CD8-positive, alpha-beta memory T cell (primary cell): ENCODE measurements at regions not wholly inside any gene's neighbourhood (a gene's known extent, or its start where the extent isn't known, plus 50 kb on each side); places are given as distances from the start of the nearest gene placed in this dataset.
A peak's percentile ranks its signal among the peaks of the same experiment; 100 is the strongest.

Experiments used
- CTCF ChIA-PET: fragments of 350-600 bp; sonication (Branson Sonifier 250); formaldehyde crosslinking; loops from one replicate; lab custom pipeline; 2021; ENCODE audit warnings: antibody characterized with exemption; lab: Charles Lee
- POLR2A ChIA-PET: fragments of 350-600 bp; sonication (Branson Sonifier 250); formaldehyde crosslinking; loops from one replicate; lab custom pipeline; 2021; ENCODE audit warnings: antibody characterized with exemption; lab: Charles Lee
- DNase-seq, 5 donors: peaks; one replicate each; pipeline versions ENCODE4 v3.0.0 to v3.0.0-alpha.2; 2020 to 2022; ENCODE audit warnings: mixed read lengths in 1 of 5
- H3K27ac ChIP-seq: one replicate; pipeline ENCODE4 v1.7.0; 2013; ENCODE audit warnings: low read depth, mild to moderate bottlenecking, low read length, moderate library complexity
- H3K27me3 ChIP-seq: 2 replicates; pipeline ENCODE4 v1.7.0; 2013; ENCODE audit warnings: low read length, mild to moderate bottlenecking; ENCODE audit not compliant: insufficient read depth, poor library complexity, severe bottlenecking
- H3K36me3 ChIP-seq: 2 replicates; pipeline ENCODE4 v1.7.0; 2013; ENCODE audit warnings: mild to moderate bottlenecking, low read length, moderate library complexity; ENCODE audit not compliant: insufficient read depth
- H3K4me1 ChIP-seq: 2 replicates; pipeline ENCODE4 v1.7.0; 2013; ENCODE audit warnings: mild to moderate bottlenecking, low read length, moderate library complexity; ENCODE audit not compliant: insufficient read depth
- H3K4me3 ChIP-seq: 2 replicates; pipeline ENCODE4 v1.7.0; 2013; ENCODE audit warnings: mild to moderate bottlenecking, low read length
- H3K9me3 ChIP-seq: 2 replicates; pipeline ENCODE4 v1.7.0; 2013; ENCODE audit warnings: mild to moderate bottlenecking, low read length
- H3K27ac Mint-ChIP-seq, 8 donors: one replicate each; pipeline ENCODE4 v1.8.0; 2020 to 2021; ENCODE audit warnings: mixed read lengths in 8 of 8, mild to moderate bottlenecking in 6 of 8, inconsistent platforms in 3 of 8, moderate library complexity in 3 of 8
- H3K27me3 Mint-ChIP-seq, 2 donors: one replicate each; pipeline ENCODE4 v1.8.0; 2020 to 2021; ENCODE audit warnings: mixed read lengths in 2 of 2, mild to moderate bottlenecking in 1 of 2, moderate library complexity in 1 of 2
- H3K36me3 Mint-ChIP-seq, 3 donors: one replicate each; pipeline ENCODE4 v1.8.0; 2020 to 2021; ENCODE audit warnings: mixed read lengths in 3 of 3, inconsistent platforms in 1 of 3, mild to moderate bottlenecking in 1 of 3
- H3K4me1 Mint-ChIP-seq, 3 donors: one replicate each; pipeline ENCODE4 v1.8.0; 2020 to 2021; ENCODE audit warnings: mixed read lengths in 3 of 3, inconsistent platforms in 1 of 3, mild to moderate bottlenecking in 1 of 3
- H3K4me3 Mint-ChIP-seq, 7 donors: one replicate each; pipeline ENCODE4 v1.8.0; 2020 to 2021; ENCODE audit warnings: mixed read lengths in 7 of 7, mild to moderate bottlenecking in 6 of 7, moderate library complexity in 4 of 7, inconsistent platforms in 2 of 7
- H3K9me3 Mint-ChIP-seq, 5 donors: one replicate each; pipeline ENCODE4 v1.8.0; 2020 to 2022; ENCODE audit warnings: mixed read lengths in 5 of 5, mild to moderate bottlenecking in 3 of 5, moderate library complexity in 2 of 5, inconsistent platforms in 1 of 5

GRCh38 chr7:17183630-17184328 lies 114.7 kb upstream of the AHR start:
- DNase-seq: no peak
- H3K27ac Mint-ChIP-seq: no peak overlapping the region
- CTCF ChIA-PET: interaction anchor here (0.6 kb wide), 1 partner anchor 8 kb away, joined by 3 read pairs; no protein-coding TSS in a partner anchor
- Histone ChIP-seq H3K4me1 (no peaks in the 10 kb centered on the region), H3K27me3 (no peaks in the 10 kb centered on the region), H3K9me3 (no peaks in the 10 kb centered on the region), H3K4me3 (no peak overlapping the region), H3K36me3 (no peaks in the 10 kb centered on the region), H3K27ac (no peak overlapping the region)
- POLR2A ChIA-PET: no interaction called here
- H3K27me3 Mint-ChIP-seq: no peaks in the 10 kb centered on the region
- H3K36me3 Mint-ChIP-seq: peaks cover 0 to 4% (median 0%) of the 10 kb centered on the region in 3 donors
- H3K9me3 Mint-ChIP-seq: no peaks in the 10 kb centered on the region
- H3K4me1 Mint-ChIP-seq: peaks cover 6 to 19% (median 14%) of the 10 kb centered on the region in 3 donors
- H3K4me3 Mint-ChIP-seq: no peak overlapping the region

- CTCF ChIA-PET: no interaction called here
- H3K27ac Mint-ChIP-seq: peak overlapping the region in 1 of 8 donors; percentile 9
Measured at GRCh38 chr7:17184805-17185689, 113.4 kb upstream of the AHR start.

GRCh38 chr7:17185690-17186070 lies 112.8 kb upstream of the AHR start:
- Histone ChIP-seq H3K36me3 (no peaks in the 10 kb centered on the region), H3K4me1 (no peaks in the 10 kb centered on the region), H3K4me3 (no peak overlapping the region), H3K9me3 (no peaks in the 10 kb centered on the region), H3K27me3 (no peaks in the 10 kb centered on the region), H3K27ac (no peak overlapping the region)
- Mint-ChIP-seq H3K4me3 (no peak overlapping the region), H3K4me1 (peaks cover 6 to 19% (median 14%) of the 10 kb centered on the region in 3 donors), H3K27me3 (no peaks in the 10 kb centered on the region), H3K36me3 (peaks cover 0 to 4% (median 0%) of the 10 kb centered on the region in 3 donors), H3K9me3 (no peaks in the 10 kb centered on the region), H3K27ac (peak overlapping the region in 1 of 8 donors; percentile 61)
- POLR2A ChIA-PET: no interaction called here
- DNase-seq: no peak
- CTCF ChIA-PET: no interaction called here

More at GRCh38 chr7:17184805-17185689, 113.4 kb upstream of the AHR start:
- H3K27me3 ChIP-seq: no peaks in the 10 kb centered on the region
- H3K36me3 ChIP-seq: no peaks in the 10 kb centered on the region
- H3K9me3 ChIP-seq: no peaks in the 10 kb centered on the region
- Mint-ChIP-seq H3K27me3 (no peaks in the 10 kb centered on the region), H3K36me3 (peaks cover 0 to 4% (median 0%) of the 10 kb centered on the region in 3 donors), H3K9me3 (no peaks in the 10 kb centered on the region), H3K4me3 (no peak overlapping the region), H3K4me1 (peaks cover 6 to 19% (median 14%) of the 10 kb centered on the region in 3 donors)
- POLR2A ChIA-PET: no interaction called here
- H3K4me1 ChIP-seq: no peaks in the 10 kb centered on the region
- no peak overlapping the region for H3K4me3 ChIP-seq
- DNase-seq: no peak
- H3K27ac ChIP-seq: no peak overlapping the region

DNA sequence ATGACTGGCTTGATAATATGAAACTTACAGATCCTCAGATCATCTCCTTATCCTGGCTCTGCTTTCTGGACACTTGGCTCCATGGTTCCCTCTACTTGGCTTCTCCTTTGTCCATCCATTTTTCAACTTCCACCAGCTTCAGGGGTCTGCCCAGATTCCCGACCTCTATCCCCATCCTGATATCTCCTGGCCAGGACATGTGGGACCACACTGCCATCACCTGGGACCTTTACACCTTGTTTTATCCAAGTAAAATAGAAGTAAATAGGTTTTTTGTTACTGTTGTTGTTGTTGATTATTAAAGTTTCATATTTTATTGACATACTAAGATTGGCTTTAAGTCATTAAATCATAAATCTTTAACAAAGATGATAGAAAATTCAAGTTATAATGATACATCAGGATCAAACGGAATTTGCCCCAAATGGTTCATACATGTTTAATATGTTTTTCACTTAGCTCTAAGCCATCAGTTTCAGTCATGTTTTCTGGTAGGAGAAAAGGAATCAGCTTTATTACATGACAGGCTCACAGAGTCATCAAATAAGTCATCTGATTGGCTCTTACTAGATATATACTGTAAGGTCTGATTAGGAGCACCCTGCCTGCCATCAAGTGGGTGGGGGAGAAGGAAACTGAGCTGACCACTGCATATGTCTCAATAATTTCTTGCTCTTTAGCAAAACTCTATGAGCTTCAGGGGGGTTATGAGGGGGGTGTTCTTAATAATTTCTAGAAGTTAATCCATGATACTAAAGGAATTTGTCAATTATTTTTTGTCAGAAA lies 111.5 kb upstream of the AHR start:
- Histone ChIP-seq H3K27ac (no peak overlapping the region), H3K4me1 (no peaks in the 10 kb centered on the region), H3K27me3 (no peaks in the 10 kb centered on the region), H3K4me3 (no peak overlapping the region), H3K9me3 (no peaks in the 10 kb centered on the region), H3K36me3 (no peaks in the 10 kb centered on the region)
- POLR2A ChIA-PET: no interaction called here
- Mint-ChIP-seq H3K4me3 (no peak overlapping the region), H3K4me1 (peaks cover 6 to 19% (median 14%) of the 10 kb centered on the region in 3 donors), H3K9me3 (no peaks in the 10 kb centered on the region), H3K36me3 (no peaks in the 10 kb centered on the region), H3K27ac (peak overlapping the region in 1 of 8 donors; percentile 74), H3K27me3 (no peaks in the 10 kb centered on the region)
- DNase-seq: no peak
- CTCF ChIA-PET: no interaction called here

GRCh38 chr7:17194656-17195055 lies 103.8 kb upstream of the AHR start:
- Histone ChIP-seq H3K27ac (no peak overlapping the region), H3K27me3 (no peaks in the 10 kb centered on the region)
- CTCF ChIA-PET: no interaction called here

GRCh38 chr7:17195576-17195975 lies 102.9 kb upstream of the AHR start:
- Mint-ChIP-seq H3K27ac (no peak overlapping the region), H3K27me3 (peaks cover 0 to 2% of the 10 kb centered on the region in 2 donors), H3K9me3 (no peaks in the 10 kb centered on the region), H3K4me3 (no peak overlapping the region), H3K36me3 (peaks cover 0 to 8% (median 1%) of the 10 kb centered on the region in 3 donors), H3K4me1 (peaks cover 7 to 12% (median 8%) of the 10 kb centered on the region in 3 donors)
- POLR2A ChIA-PET: no interaction called here
- H3K27me3 ChIP-seq: no peaks in the 10 kb centered on the region
- DNase-seq: no peak
- H3K4me3 ChIP-seq: no peak overlapping the region
- H3K36me3 ChIP-seq: no peaks in the 10 kb centered on the region
- no peak overlapping the region for H3K27ac ChIP-seq
- no peaks in the 10 kb centered on the region for H3K4me1 ChIP-seq
- no peaks in the 10 kb centered on the region for H3K9me3 ChIP-seq
- CTCF ChIA-PET: no interaction called here

More at GRCh38 chr7:17194656-17195055, 103.8 kb upstream of the AHR start:
- H3K9me3 ChIP-seq: no peaks in the 10 kb centered on the region
- POLR2A ChIA-PET: no interaction called here
- Mint-ChIP-seq H3K36me3 (peaks cover 0 to 8% (median 1%) of the 10 kb centered on the region in 3 donors), H3K4me1 (peaks cover 7 to 12% (median 8%) of the 10 kb centered on the region in 3 donors), H3K27me3 (peaks cover 0 to 2% of the 10 kb centered on the region in 2 donors), H3K9me3 (no peaks in the 10 kb centered on the region), H3K27ac (no peak overlapping the region), H3K4me3 (no peak overlapping the region)
- no peaks in the 10 kb centered on the region for H3K4me1 ChIP-seq
- no peak overlapping the region for H3K4me3 ChIP-seq
- no peaks in the 10 kb centered on the region for H3K36me3 ChIP-seq
- no peak for DNase-seq

DNA sequence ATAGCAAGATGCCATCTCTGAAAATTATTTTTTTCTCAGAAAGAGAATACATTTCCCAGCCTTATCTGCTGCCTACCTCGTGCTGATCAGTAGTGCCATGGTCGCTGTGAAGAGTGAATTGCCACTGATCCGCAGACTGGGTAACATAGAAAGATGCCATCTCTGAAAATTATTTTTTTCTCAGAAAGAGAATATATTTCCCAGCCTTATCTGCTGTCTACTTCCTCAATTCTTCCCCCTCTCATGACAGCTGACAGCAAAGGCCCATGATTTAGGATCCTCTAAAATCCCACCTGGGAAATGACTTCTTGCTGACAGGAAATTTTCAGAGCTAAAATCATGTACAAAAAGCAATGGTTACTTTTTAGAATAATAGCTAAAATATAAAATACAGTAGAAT lies 92.5 kb upstream of the AHR start:
- no peak overlapping the region for H3K27ac Mint-ChIP-seq
- H3K27me3 Mint-ChIP-seq: no peaks in the 10 kb centered on the region

More for the DNA sequence above, 92.5 kb upstream of the AHR start:
- H3K27ac ChIP-seq: no peak overlapping the region
- DNase-seq: no peak
- peaks cover 0 to 3% (median 0%) of the 10 kb centered on the region in 3 donors for H3K4me1 Mint-ChIP-seq
- H3K4me1 ChIP-seq: no peaks in the 10 kb centered on the region
- no peaks in the 10 kb centered on the region for H3K36me3 ChIP-seq
- ChIA-PET POLR2A (no interaction called here), CTCF (no interaction called here)
- H3K9me3 ChIP-seq: no peaks in the 10 kb centered on the region
- peaks cover 0 to 2% (median 0%) of the 10 kb centered on the region in 3 donors for H3K36me3 Mint-ChIP-seq
- no peaks in the 10 kb centered on the region for H3K9me3 Mint-ChIP-seq
- no peak overlapping the region for H3K4me3 ChIP-seq
- no peak overlapping the region for H3K4me3 Mint-ChIP-seq
- no peaks in the 10 kb centered on the region for H3K27me3 ChIP-seq
